Sigmoid colon (tissue), 4 donors: ENCODE measurements at regions not wholly inside any gene's neighbourhood (a gene's known extent, or its start where the extent isn't known, plus 50 kb on each side); places are given as distances from the start of the nearest gene placed in this dataset.

Experiments used
- CTCF ChIP-seq, 4 experiments: fragments of 450-650 bp in 3 of 4; fragments of 200-600 bp in 1 of 4; IDR thresholded peaks; one replicate each; pipeline ENCODE4 v1.5.1; 2016 to 2019; ENCODE audit warnings: antibody characterized with exemption in 4 of 4, mild to moderate bottlenecking in 3 of 4, moderate library complexity in 2 of 4
- EP300 ChIP-seq, 4 donors: sonication (generic); formaldehyde crosslinking; IDR thresholded peaks; one replicate each; pipeline ENCODE4 v1.6.1; 2017; ENCODE audit warnings: antibody characterized with exemption in 4 of 4
- POLR2A ChIP-seq, 2 donors: fragments of 450-650 bp; IDR thresholded peaks; one replicate each; pipeline ENCODE4 v1.6.1; 2016; ENCODE audit warnings: antibody characterized with exemption in 2 of 2, mild to moderate bottlenecking in 2 of 2, moderate library complexity in 2 of 2
- POLR2AphosphoS5 ChIP-seq, 4 donors: sonication (generic); formaldehyde crosslinking; IDR thresholded peaks; one replicate each; pipeline ENCODE4 v1.6.1; 2017; ENCODE audit warnings: antibody characterized with exemption in 4 of 4

- TF ChIP-seq CTCF (IDR thresholded peaks at IDR 0.05), result no peak
- no peak for TF ChIP-seq POLR2A (IDR thresholded peaks at IDR 0.05)
- TF ChIP-seq POLR2AphosphoS5 (IDR thresholded peaks at IDR 0.05), result no peak
- TF ChIP-seq EP300 (IDR thresholded peaks at IDR 0.05), result no peak
Measured at GRCh38 chr6:21800948-21801438, 207.4 kb downstream of the SOX4 start.
